ENCODE measurements at regions not wholly inside any gene's neighbourhood (a gene's known extent, or its start where the extent isn't known, plus 50 kb on each side); places are given as distances from the start of the nearest gene placed in this dataset.

GRCh38 chr17:55634702-55635101, 88.0 kb downstream of the TMEM100 start:
- no peak for DNase-seq (ENCODE audit: low spot score)

- DNase-seq (ENCODE audit: low spot score): no peak
Observed at GRCh38 chr17:55632893-55633292, 89.8 kb downstream of the TMEM100 start.

- no peak for DNase-seq (ENCODE audit: low spot score)
Observed at GRCh38 chr17:55632236-55632635, 90.4 kb downstream of the TMEM100 start.

GRCh38 chr17:55629995-55630394, 92.7 kb downstream of the TMEM100 start:
- no peak for DNase-seq (ENCODE audit: low spot score)

GRCh38 chr17:55625521-55625920, 97.1 kb downstream of the TMEM100 start:
- DNase-seq (ENCODE audit: low spot score): no peak

GRCh38 chr17:55624772-55625433, 97.8 kb downstream of the TMEM100 start:
- DNase-seq (ENCODE audit: low spot score): no peak

GRCh38 chr17:55622547-55622946, 100.1 kb downstream of the TMEM100 start:
- DNase-seq (ENCODE audit: low spot score): no peak

- no peak for DNase-seq (ENCODE audit: low spot score)
Observed at GRCh38 chr17:55620945-55621344, 101.7 kb downstream of the TMEM100 start.

- no peak for DNase-seq (ENCODE audit: low spot score)
Observed at GRCh38 chr17:55620023-55620422, 102.6 kb downstream of the TMEM100 start.

GRCh38 chr17:55617441-55617840, 105.2 kb downstream of the TMEM100 start:
- no peak for DNase-seq (ENCODE audit: low spot score)

- DNase-seq (ENCODE audit: low spot score): no peak
Observed at GRCh38 chr17:55614061-55614460, 102.8 kb upstream of the SMIM36 start.

GRCh38 chr17:55612691-55613141, 101.5 kb upstream of the SMIM36 start:
- no peak for DNase-seq (ENCODE audit: low spot score)

- DNase-seq (ENCODE audit: low spot score): no peak
Observed at GRCh38 chr17:55607731-55608341, 96.6 kb upstream of the SMIM36 start.

- no peak for DNase-seq (ENCODE audit: low spot score)
Observed at GRCh38 chr17:55606488-55606815, 95.2 kb upstream of the SMIM36 start.

- DNase-seq (ENCODE audit: low spot score): no peak
Observed at GRCh38 chr17:55605705-55606487, 94.6 kb upstream of the SMIM36 start.

- peak; percentile 29 for DNase-seq (ENCODE audit: low spot score)
Observed at GRCh38 chr17:55601874-55602364, 90.7 kb upstream of the SMIM36 start.

GRCh38 chr17:55598495-55598894, 87.2 kb upstream of the SMIM36 start:
- no peak for DNase-seq (ENCODE audit: low spot score)

GRCh38 chr17:55588446-55589242, 77.4 kb upstream of the SMIM36 start:
- DNase-seq (ENCODE audit: low spot score): no peak

- DNase-seq (ENCODE audit: low spot score): no peak
Observed at GRCh38 chr17:55587608-55588139, 76.4 kb upstream of the SMIM36 start.

- no peak for DNase-seq (ENCODE audit: low spot score)
Observed at GRCh38 chr17:55585629-55586028, 74.4 kb upstream of the SMIM36 start.

GRCh38 chr17:55584861-55585260, 73.6 kb upstream of the SMIM36 start:
- no peak for DNase-seq (ENCODE audit: low spot score)

All from CD4-positive, alpha-beta T cell treated with Interleukin-6 at 100 ng/mL for 8 hours (primary cell).